Upper lobe of left lung (tissue), 6 donors: ENCODE measurements at regions not wholly inside any gene's neighbourhood (a gene's known extent, or its start where the extent isn't known, plus 50 kb on each side); places are given as distances from the start of the nearest gene placed in this dataset.

Source experiments
- ATAC-seq, 2 donors: fragments of 200-7000 bp; cut with Tn5 transposase; one replicate each; pipeline ENCODE4 v1.9.1; 2022; ENCODE audit warnings: mild to moderate bottlenecking in 2 of 2, moderate library complexity in 2 of 2; ENCODE audit not compliant: low FRiP score in 2 of 2
- DNase-seq, 2 donors: peaks; one replicate each; pipeline ENCODE4 v3.0.0-alpha.2; 2019 to 2020
- H3K27ac ChIP-seq, 4 donors: fragments of 200-600 bp; sonication (generic); one replicate each; pipeline ENCODE4 v1.5.1; 2016 to 2019
- H3K27me3 ChIP-seq, 4 donors: fragments of 200-600 bp; sonication (generic); one replicate each; pipeline ENCODE4 v1.5.1; 2017 to 2019
- H3K36me3 ChIP-seq, 4 donors: fragments of 200-600 bp; sonication (generic); one replicate each; pipeline ENCODE4 v1.5.1; 2016 to 2019
- H3K4me1 ChIP-seq, 4 donors: fragments of 200-600 bp; sonication (generic); one replicate each; pipeline ENCODE4 v1.5.1; 2018 to 2019
- H3K4me3 ChIP-seq, 4 donors: fragments of 200-600 bp; sonication (generic); one replicate each; pipeline ENCODE4 v1.5.1; 2017 to 2019; ENCODE audit warnings: mild to moderate bottlenecking in 2 of 4, moderate library complexity in 1 of 4
- H3K9me3 ChIP-seq, 4 donors: fragments of 200-600 bp; sonication (generic); one replicate each; pipeline ENCODE4 v1.5.1; 2018 to 2019
- CTCF ChIP-seq, 6 experiments: fragments of 450-650 bp in 4 of 6; fragments of 200-600 bp in 2 of 6; sonication (generic) in 2 of 6; IDR thresholded peaks; one replicate each; pipeline ENCODE4 v1.5.1; 2016 to 2019; ENCODE audit warnings: antibody characterized with exemption in 6 of 6
- EP300 ChIP-seq, 4 donors: sonication (generic); formaldehyde crosslinking; IDR thresholded peaks; one replicate each; pipeline ENCODE4 v1.5.1; 2017; ENCODE audit warnings: antibody characterized with exemption in 4 of 4, control low read depth in 2 of 4
- POLR2A ChIP-seq, 4 donors: fragments of 450-650 bp; IDR thresholded peaks; one replicate each; pipeline ENCODE4 v1.5.1; 2016 to 2017; ENCODE audit warnings: antibody characterized with exemption in 4 of 4, mild to moderate bottlenecking in 2 of 4
- POLR2AphosphoS5 ChIP-seq, 2 donors: sonication (generic); formaldehyde crosslinking; IDR thresholded peaks; one replicate each; pipeline ENCODE4 v1.5.1; 2017; ENCODE audit warnings: antibody characterized with exemption in 2 of 2
- WGBS, 2 donors: methylation state at CpG; one replicate each; pipeline ENCODE4 v1.1.5; 2017 to 2018; 5-methylcytosine and 5-hydroxymethylcytosine counted together
- donor health status: DM: no; HTN: no; CAD: no; lungs with moderate emphysema.
- donor health status: DM: no; HTN: yes; CAD: no; lungs with severe emphysema.

- TF ChIP-seq POLR2AphosphoS5 (IDR thresholded peaks at IDR 0.05) (no peak), POLR2A (IDR thresholded peaks at IDR 0.05) (no peak)
- no peak for ATAC-seq
- H3K4me3 ChIP-seq, result no peak overlapping the region
- WGBS, 2 donors, result 82 to 88% methylated on average over 7 of the region's 7 CpGs
- no peaks in the 10 kb centered on the region for H3K9me3 ChIP-seq
- no peaks in the 10 kb centered on the region for H3K4me1 ChIP-seq
- no peaks in the 10 kb centered on the region for H3K36me3 ChIP-seq
- no peak for DNase-seq
- no peak overlapping the region for H3K27ac ChIP-seq
- H3K27me3 ChIP-seq, result no peaks in the 10 kb centered on the region
Measured at GRCh38 chr10:44779511-44779910, 131.6 kb upstream of the TMEM72 start.

- Histone ChIP-seq H3K27ac (no peak overlapping the region), H3K4me3 (no peak overlapping the region), H3K4me1 (no peaks in the 10 kb centered on the region), H3K9me3 (no peaks in the 10 kb centered on the region), H3K36me3 (no peaks in the 10 kb centered on the region), H3K27me3 (no peaks in the 10 kb centered on the region)
- no peak for TF ChIP-seq POLR2A (IDR thresholded peaks at IDR 0.05)
- no peak for TF ChIP-seq CTCF (IDR thresholded peaks at IDR 0.05)
- TF ChIP-seq POLR2AphosphoS5 (IDR thresholded peaks at IDR 0.05), result no peak
- TF ChIP-seq EP300 (IDR thresholded peaks at IDR 0.05), result no peak
- DNase-seq (no peak), ATAC-seq (no peak)
- 68 to 82% methylated on average over 2 of the region's 2 CpGs for WGBS, 2 donors
Measured at GRCh38 chr10:44780426-44780825, 130.7 kb upstream of the TMEM72 start.

- Histone ChIP-seq H3K27me3 (no peaks in the 10 kb centered on the region), H3K27ac (no peak overlapping the region), H3K4me1 (no peaks in the 10 kb centered on the region), H3K36me3 (no peaks in the 10 kb centered on the region), H3K4me3 (no peak overlapping the region), H3K9me3 (no peaks in the 10 kb centered on the region)
- TF ChIP-seq EP300 (IDR thresholded peaks at IDR 0.05), result no peak
- no peak for TF ChIP-seq CTCF (IDR thresholded peaks at IDR 0.05)
- no peak for TF ChIP-seq POLR2AphosphoS5 (IDR thresholded peaks at IDR 0.05)
- TF ChIP-seq POLR2A (IDR thresholded peaks at IDR 0.05), result no peak
- DNase-seq (no peak), ATAC-seq (no peak)
Measured at GRCh38 chr10:44781131-44781530, 130.0 kb upstream of the TMEM72 start.

GRCh38 chr10:44786286-44786850 lies 124.8 kb upstream of the TMEM72 start:
- WGBS, 2 donors, result 53 to 67% methylated on average over 7 of the region's 7 CpGs
- Histone ChIP-seq H3K9me3 (no peaks in the 10 kb centered on the region), H3K4me1 (no peaks in the 10 kb centered on the region), H3K27ac (no peak overlapping the region), H3K36me3 (no peaks in the 10 kb centered on the region), H3K27me3 (no peaks in the 10 kb centered on the region), H3K4me3 (no peak overlapping the region)
- DNase-seq, result no peak
- TF ChIP-seq POLR2AphosphoS5 (IDR thresholded peaks at IDR 0.05) (no peak), CTCF (IDR thresholded peaks at IDR 0.05) (no peak), POLR2A (IDR thresholded peaks at IDR 0.05) (no peak), EP300 (IDR thresholded peaks at IDR 0.05) (no peak)
- ATAC-seq, result peak in 1 of 2 donors; percentile 63

- Histone ChIP-seq H3K4me1 (no peaks in the 10 kb centered on the region), H3K27me3 (no peaks in the 10 kb centered on the region), H3K9me3 (no peaks in the 10 kb centered on the region), H3K4me3 (no peak overlapping the region), H3K27ac (no peak overlapping the region), H3K36me3 (no peaks in the 10 kb centered on the region)
- DNase-seq, result no peak
- no peak for ATAC-seq
- TF ChIP-seq CTCF (IDR thresholded peaks at IDR 0.05) (no peak), POLR2AphosphoS5 (IDR thresholded peaks at IDR 0.05) (no peak), EP300 (IDR thresholded peaks at IDR 0.05) (no peak), POLR2A (IDR thresholded peaks at IDR 0.05) (no peak)
- 90 to 91% methylated on average over 7 of the region's 7 CpGs for WGBS, 2 donors
Measured at GRCh38 chr10:44787480-44788075, 123.6 kb upstream of the TMEM72 start.
